SK-N-SH (cell line): ENCODE measurements at regions not wholly inside any gene's neighbourhood (a gene's known extent, or its start where the extent isn't known, plus 50 kb on each side); places are given as distances from the start of the nearest gene placed in this dataset.

ENCODE experiments used
- TAF1 ChIP-seq: IDR thresholded peaks from 2 replicates; pipeline ENCODE4 v1.6.1; 2012; ENCODE audit warnings: low read depth, mild to moderate bottlenecking, low read length, moderate library complexity, borderline replicate concordance
- TF ChIP-seq, protein P1 (sequence below): IDR thresholded peaks from 2 replicates; pipeline ENCODE4 v1.4.0; 2012; ENCODE audit warnings: low read depth

DNA sequence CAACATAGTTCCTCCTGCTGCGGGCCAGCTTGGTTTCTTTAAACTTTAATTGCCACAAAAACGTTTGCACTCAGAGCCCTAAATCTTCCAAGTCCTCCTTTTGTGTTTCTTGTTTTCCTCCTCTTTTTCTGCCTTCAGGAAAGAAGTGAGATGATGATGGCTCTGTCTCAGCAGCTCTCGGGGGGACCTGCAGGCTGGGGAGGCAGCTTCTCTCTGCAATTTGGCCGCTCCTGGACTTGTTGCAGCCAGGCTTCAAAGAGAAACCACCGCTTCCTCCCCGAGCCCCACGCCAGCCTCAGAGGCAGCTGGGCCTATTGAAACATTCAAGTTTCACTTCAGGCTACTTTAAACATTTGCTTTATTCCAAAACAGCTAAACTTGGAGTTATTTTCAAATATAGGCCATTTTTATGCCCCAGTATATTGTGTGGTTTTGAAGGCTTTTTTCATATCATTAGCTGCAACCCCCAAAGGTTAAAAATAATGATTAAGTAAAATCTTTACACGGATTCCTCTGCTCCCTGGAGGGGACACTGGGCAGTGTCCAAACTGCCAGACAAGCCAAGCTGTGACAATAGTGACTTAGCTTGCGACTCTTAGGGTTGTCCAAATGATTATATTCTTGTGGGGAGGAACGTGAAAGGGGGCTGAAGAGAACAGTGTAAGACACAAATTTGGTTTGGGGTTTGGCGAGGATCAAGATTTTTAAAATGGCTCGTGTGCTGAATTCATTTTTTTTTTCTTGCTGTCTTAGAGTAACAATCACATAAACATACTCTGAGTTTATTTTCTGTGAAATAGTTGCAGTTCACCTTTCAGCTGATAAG, 330.8 kb downstream of the DLEU7 start:
- TF ChIP-seq, protein P1, sequence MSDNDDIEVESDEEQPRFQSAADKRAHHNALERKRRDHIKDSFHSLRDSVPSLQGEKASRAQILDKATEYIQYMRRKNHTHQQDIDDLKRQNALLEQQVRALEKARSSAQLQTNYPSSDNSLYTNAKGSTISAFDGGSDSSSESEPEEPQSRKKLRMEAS: no peak
- no peak for TF ChIP-seq TAF1
